Neural progenitor cell (in vitro differentiated cells): ENCODE measurements at regions not wholly inside any gene's neighbourhood (a gene's known extent, or its start where the extent isn't known, plus 50 kb on each side); places are given as distances from the start of the nearest gene placed in this dataset.

Experiments
- EZH2phosphoT487 ChIP-seq: fragments of 200-600 bp; sonication (generic); IDR thresholded peaks from 2 replicates; pipeline ENCODE4 v1.6.1; 2017; ENCODE audit warnings: antibody characterized with exemption
- TF ChIP-seq, protein P1 (sequence below): fragments of 200-600 bp; sonication (generic); IDR thresholded peaks from 2 replicates; pipeline ENCODE4 v1.5.1; 2017; ENCODE audit warnings: antibody characterized with exemption, mild to moderate bottlenecking

DNA sequence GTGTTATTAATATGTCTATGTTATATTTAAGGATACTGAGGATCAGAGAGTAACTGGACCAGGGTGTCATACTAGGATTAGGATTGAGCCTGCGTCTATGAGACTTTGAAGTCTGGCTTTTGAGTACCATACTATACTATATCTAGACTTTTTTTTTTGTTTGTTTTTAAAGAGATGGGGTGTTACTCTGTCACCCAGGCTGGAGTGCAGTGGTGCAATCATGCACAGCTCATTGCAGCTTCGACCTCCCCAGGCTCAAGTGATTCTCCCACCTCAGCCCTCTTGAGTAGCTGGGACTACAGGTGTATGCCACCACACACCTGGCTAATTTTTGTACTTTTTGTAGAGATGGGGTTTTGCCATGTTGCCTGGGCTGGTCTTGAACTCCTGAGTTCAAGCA lies 66.2 kb upstream of the MAP4K3 start:
- TF ChIP-seq, protein P1, sequence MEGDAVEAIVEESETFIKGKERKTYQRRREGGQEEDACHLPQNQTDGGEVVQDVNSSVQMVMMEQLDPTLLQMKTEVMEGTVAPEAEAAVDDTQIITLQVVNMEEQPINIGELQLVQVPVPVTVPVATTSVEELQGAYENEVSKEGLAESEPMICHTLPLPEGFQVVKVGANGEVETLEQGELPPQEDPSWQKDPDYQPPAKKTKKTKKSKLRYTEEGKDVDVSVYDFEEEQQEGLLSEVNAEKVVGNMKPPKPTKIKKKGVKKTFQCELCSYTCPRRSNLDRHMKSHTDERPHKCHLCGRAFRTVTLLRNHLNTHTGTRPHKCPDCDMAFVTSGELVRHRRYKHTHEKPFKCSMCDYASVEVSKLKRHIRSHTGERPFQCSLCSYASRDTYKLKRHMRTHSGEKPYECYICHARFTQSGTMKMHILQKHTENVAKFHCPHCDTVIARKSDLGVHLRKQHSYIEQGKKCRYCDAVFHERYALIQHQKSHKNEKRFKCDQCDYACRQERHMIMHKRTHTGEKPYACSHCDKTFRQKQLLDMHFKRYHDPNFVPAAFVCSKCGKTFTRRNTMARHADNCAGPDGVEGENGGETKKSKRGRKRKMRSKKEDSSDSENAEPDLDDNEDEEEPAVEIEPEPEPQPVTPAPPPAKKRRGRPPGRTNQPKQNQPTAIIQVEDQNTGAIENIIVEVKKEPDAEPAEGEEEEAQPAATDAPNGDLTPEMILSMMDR, result no peak
- no peak for TF ChIP-seq EZH2phosphoT487
